ENCODE measurements at regions not wholly inside any gene's neighbourhood (a gene's known extent, or its start where the extent isn't known, plus 50 kb on each side); places are given as distances from the start of the nearest gene placed in this dataset.

DNA sequence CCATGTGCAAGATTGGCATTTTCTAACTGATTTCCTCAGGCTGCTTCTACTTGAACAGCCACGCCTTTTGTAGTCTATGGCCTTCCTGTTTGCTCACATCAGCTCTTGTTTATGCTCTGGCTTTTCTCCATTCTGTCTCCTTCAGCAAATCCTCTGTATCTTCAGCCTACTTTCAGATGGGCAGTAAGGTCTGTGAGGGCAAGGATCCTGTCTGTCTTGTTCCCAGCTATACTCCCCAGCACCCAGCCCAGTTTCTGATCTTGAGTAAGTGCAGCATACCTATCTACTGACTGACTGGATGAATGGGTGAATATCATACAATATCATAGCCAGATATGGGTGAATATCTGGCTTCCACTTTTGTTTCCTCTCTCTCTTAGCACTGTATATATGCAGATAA, 438.1 kb downstream of the LMO4 start (continued):
- TF ChIP-seq RELB (IDR thresholded peaks at IDR 0.05; ENCODE audit: low read depth) = no peak

DNA sequence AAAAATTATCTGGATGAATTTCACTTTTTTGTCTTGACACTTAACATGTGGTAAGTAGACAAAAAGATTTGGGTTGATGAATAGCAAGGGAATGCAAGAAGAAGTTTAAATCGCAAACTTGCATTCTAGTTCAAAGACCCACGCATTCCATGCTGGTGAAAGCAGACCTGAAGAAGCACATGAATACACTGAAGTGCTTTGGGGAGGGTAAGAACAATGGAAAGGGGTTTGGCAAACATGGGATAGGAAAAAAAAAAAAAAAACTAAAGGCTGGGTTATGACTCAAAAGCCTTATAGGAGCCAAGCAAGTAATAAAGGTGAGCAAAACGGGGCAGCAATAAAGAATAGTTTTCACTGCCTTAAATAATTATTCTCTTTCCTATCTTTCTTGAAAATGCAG, 450.2 kb downstream of the LMO4 start:
- H4K20me1 ChIP-seq (ENCODE audit: control insufficient read depth, insufficient read depth) = no peaks in the 10 kb centered on the region
- 60% methylated on average over 3 of the region's 3 CpGs for WGBS (ENCODE audit: insufficient coverage, insufficient replicate concordance, low lambda C conversion rate, missing lambda C conversion rate)
- H3K4me3 ChIP-seq = no peak overlapping the region
- H3K27ac ChIP-seq (ENCODE audit: control insufficient read depth, insufficient read depth) = no peak overlapping the region
- DNase-seq (ENCODE audit: low read depth, low spot score) (no peak), ATAC-seq (no peak), FAIRE-seq (no peak)
- no peak overlapping the region for H3K9ac ChIP-seq (ENCODE audit: control insufficient read depth, insufficient read depth, low read length)
- no peaks in the 10 kb centered on the region for H3K36me3 ChIP-seq (ENCODE audit: control insufficient read depth in 2 of 2, insufficient read depth in 2 of 2, low read length in 1 of 2)
- ChIA-PET CTCF (no interaction called here), RAD21 (ENCODE audit: unreplicated experiment) (no interaction called here), SMC1A (ENCODE audit: uncharacterized antibody, unreplicated experiment) (no interaction called here), POLR2A (no interaction called here)
- no peaks in the 10 kb centered on the region for H3K4me1 ChIP-seq (ENCODE audit: control insufficient read depth, insufficient read depth, low read length)
- H3K4me2 ChIP-seq (ENCODE audit: control insufficient read depth, insufficient read depth) = no peak overlapping the region
- H2AFZ ChIP-seq (ENCODE audit: control insufficient read depth, low read depth, low read length) = no peak overlapping the region
- H3K9me3 ChIP-seq (replicated peaks; ENCODE audit: control insufficient read depth, insufficient read depth, low read length) = no peaks in the 10 kb centered on the region
- no peaks in the 10 kb centered on the region for H3K79me2 ChIP-seq (ENCODE audit: control insufficient read depth, insufficient read depth, low read length)
- in situ Hi-C loops (cut with MboI) = no loop called here
- intact Hi-C loops (cut with micrococcal nuclease; ENCODE audit: unreplicated experiment) = no loop called here
- BruUV-seq (replicated peaks) = no TSS peak
- H3K27me3 ChIP-seq (replicated peaks in 1 of 2; ENCODE audit: control insufficient read depth in 2 of 2, insufficient read depth in 2 of 2, low read length in 1 of 2) = no peaks in the 10 kb centered on the region
- no peak for TF ChIP-seq CEBPZ (IDR thresholded peaks at IDR 0.05; ENCODE audit: low read depth, low read length)
- TF ChIP-seq NBN (IDR thresholded peaks at IDR 0.05) = no peak
- TF ChIP-seq NFIC (IDR thresholded peaks at IDR 0.05; ENCODE audit: low read depth, low read length) = no peak
- TF ChIP-seq MYB (IDR thresholded peaks at IDR 0.05; ENCODE audit: borderline replicate concordance, low read depth, low read length) = no peak
- no peak for TF ChIP-seq RAD51 (IDR thresholded peaks at IDR 0.05)
- no peak for TF ChIP-seq TCF7 (IDR thresholded peaks at IDR 0.05; ENCODE audit: borderline replicate concordance)
- TF ChIP-seq LARP7 (IDR thresholded peaks at IDR 0.05) = no peak
- TF ChIP-seq PBX3 (IDR thresholded peaks at IDR 0.05; ENCODE audit: insufficient replicate concordance, low read depth, low read length) = no peak
- TF ChIP-seq ZBTB40 (IDR thresholded peaks at IDR 0.05; ENCODE audit: borderline replicate concordance) = no peak
- TF ChIP-seq SPI1 (IDR thresholded peaks at IDR 0.05; ENCODE audit: borderline replicate concordance, insufficient read depth, low read depth, low read length) = no peak
- TF ChIP-seq, protein P1, sequence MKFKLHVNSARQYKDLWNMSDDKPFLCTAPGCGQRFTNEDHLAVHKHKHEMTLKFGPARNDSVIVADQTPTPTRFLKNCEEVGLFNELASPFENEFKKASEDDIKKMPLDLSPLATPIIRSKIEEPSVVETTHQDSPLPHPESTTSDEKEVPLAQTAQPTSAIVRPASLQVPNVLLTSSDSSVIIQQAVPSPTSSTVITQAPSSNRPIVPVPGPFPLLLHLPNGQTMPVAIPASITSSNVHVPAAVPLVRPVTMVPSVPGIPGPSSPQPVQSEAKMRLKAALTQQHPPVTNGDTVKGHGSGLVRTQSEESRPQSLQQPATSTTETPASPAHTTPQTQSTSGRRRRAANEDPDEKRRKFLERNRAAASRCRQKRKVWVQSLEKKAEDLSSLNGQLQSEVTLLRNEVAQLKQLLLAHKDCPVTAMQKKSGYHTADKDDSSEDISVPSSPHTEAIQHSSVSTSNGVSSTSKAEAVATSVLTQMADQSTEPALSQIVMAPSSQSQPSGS (IDR thresholded peaks at IDR 0.05; ENCODE audit: low read length) = no peak

Data from GM12878 (cell line).